Smooth muscle cell (in vitro differentiated cells): ENCODE measurements at regions not wholly inside any gene's neighbourhood (a gene's known extent, or its start where the extent isn't known, plus 50 kb on each side); places are given as distances from the start of the nearest gene placed in this dataset.
"Not testable (repeated sequence)": the region's sequence is repeated elsewhere in the genome, so short reads cannot be mapped to it uniquely, and the experiment has no call there.

Experiments
- DNase-seq: peaks from one replicate; lab custom pipeline; 2025; ENCODE audit not compliant: unreplicated experiment; lab: John Stamatoyannopoulos, UW
- H2AFZ ChIP-seq: fragments of 200-600 bp; sonication (generic); 2 replicates; pipeline ENCODE4 v1.6.0; 2016; ENCODE audit warnings: antibody characterized with exemption, low read depth, mild to moderate bottlenecking
- H3F3A ChIP-seq: fragments of 200-600 bp; sonication (generic); 2 replicates; pipeline ENCODE4 v1.6.0; 2017; ENCODE audit warnings: antibody characterized with exemption, low read depth
- H3K27ac ChIP-seq: fragments of 200-600 bp; sonication (generic); 2 replicates; pipeline ENCODE4 v1.5.1; 2016; ENCODE audit warnings: low read depth, mild to moderate bottlenecking
- H3K27me3 ChIP-seq: fragments of 200-600 bp; sonication (generic); 2 replicates; pipeline ENCODE4 v1.6.1; 2016; ENCODE audit warnings: low read depth, mild to moderate bottlenecking
- H3K36me3 ChIP-seq: fragments of 200-600 bp; sonication (generic); 2 replicates; pipeline ENCODE4 v1.5.1; 2016; ENCODE audit warnings: low read depth
- H3K4me1 ChIP-seq: fragments of 200-600 bp; sonication (generic); 2 replicates; pipeline ENCODE4 v1.5.1; 2016; ENCODE audit warnings: low read depth
- H3K4me2 ChIP-seq: fragments of 200-600 bp; sonication (generic); 2 replicates; pipeline ENCODE4 v1.6.0; 2016; ENCODE audit warnings: mild to moderate bottlenecking
- H3K4me3 ChIP-seq: fragments of 200-600 bp; sonication (generic); 2 replicates; pipeline ENCODE4 v1.5.1; 2016; ENCODE audit warnings: mild to moderate bottlenecking
- H3K79me2 ChIP-seq: fragments of 200-600 bp; sonication (generic); 2 replicates; pipeline ENCODE4 v1.6.0; 2016; ENCODE audit warnings: low read depth, mild to moderate bottlenecking
- H3K9ac ChIP-seq: fragments of 200-600 bp; sonication (generic); 2 replicates; pipeline ENCODE4 v1.6.0; 2016; ENCODE audit warnings: low read depth
- H3K9me3 ChIP-seq: fragments of 200-600 bp; sonication (generic); replicated peaks from 2 replicates; pipeline ENCODE4 v1.5.1; 2016; ENCODE audit warnings: low read depth
- H4K20me1 ChIP-seq: fragments of 200-600 bp; sonication (generic); 2 replicates; pipeline ENCODE4 v1.6.0; 2016; ENCODE audit warnings: low read depth
- CTCF ChIP-seq: fragments of 200-600 bp; sonication (generic); IDR thresholded peaks from 2 replicates; pipeline ENCODE4 v1.5.1; 2017; ENCODE audit warnings: borderline replicate concordance, mild to moderate bottlenecking, antibody characterized with exemption; ENCODE audit not compliant: insufficient read depth, poor library complexity, severe bottlenecking
- WGBS: methylation state at CpG from one replicate; pipeline ENCODE4 v1.1.7; 2016; ENCODE audit warnings: low lambda C conversion rate; 5-methylcytosine and 5-hydroxymethylcytosine counted together

- H4K20me1 ChIP-seq = no peaks in the 10 kb centered on the region
- TF ChIP-seq CTCF = no peak
- no peaks in the 10 kb centered on the region for H3F3A ChIP-seq
- no peaks in the 10 kb centered on the region for H3K79me2 ChIP-seq
- no peak overlapping the region for H3K4me3 ChIP-seq
- no peak overlapping the region for H3K9ac ChIP-seq
- no peaks in the 10 kb centered on the region for H3K36me3 ChIP-seq
- no peak for DNase-seq
- no peaks in the 10 kb centered on the region for H3K4me1 ChIP-seq
- no peak overlapping the region for H2AFZ ChIP-seq
- H3K27ac ChIP-seq = no peak overlapping the region
- H3K9me3 ChIP-seq = no peaks in the 10 kb centered on the region
- WGBS = 91% methylated on average over 1 of the region's 1 CpG
- H3K4me2 ChIP-seq = no peak overlapping the region
- no peaks in the 10 kb centered on the region for H3K27me3 ChIP-seq
Observed at GRCh38 chr10:109650228-109650627, 273.1 kb downstream of the XPNPEP1 start.

- Histone ChIP-seq H3F3A (no peaks in the 10 kb centered on the region), H3K4me3 (no peak overlapping the region), H3K4me2 (no peak overlapping the region), H3K4me1 (no peaks in the 10 kb centered on the region), H4K20me1 (no peaks in the 10 kb centered on the region), H2AFZ (no peak overlapping the region), H3K27ac (no peak overlapping the region), H3K9ac (no peak overlapping the region), H3K27me3 (no peaks in the 10 kb centered on the region), H3K36me3 (no peaks in the 10 kb centered on the region), H3K9me3 (no peaks in the 10 kb centered on the region), H3K79me2 (no peaks in the 10 kb centered on the region)
- no peak for DNase-seq
- 69% methylated on average over 5 of the region's 5 CpGs for WGBS
- TF ChIP-seq CTCF = no peak
Observed at GRCh38 chr10:109647627-109648026, 275.7 kb downstream of the XPNPEP1 start.

GRCh38 chr10:109633846-109634245, 289.5 kb downstream of the XPNPEP1 start:
- Histone ChIP-seq H3K79me2 (no peaks in the 10 kb centered on the region), H3K4me2 (no peak overlapping the region), H3K9me3 (peaks cover 4% of the 10 kb centered on the region), H3K27ac (no peak overlapping the region), H4K20me1 (no peaks in the 10 kb centered on the region), H3F3A (no peaks in the 10 kb centered on the region), H2AFZ (no peak overlapping the region), H3K36me3 (no peaks in the 10 kb centered on the region), H3K4me3 (no peak overlapping the region), H3K27me3 (no peaks in the 10 kb centered on the region), H3K4me1 (no peaks in the 10 kb centered on the region), H3K9ac (no peak overlapping the region)
- no peak for DNase-seq
- no peak for TF ChIP-seq CTCF

- DNase-seq, H3K4me2 ChIP-seq, H3K9ac ChIP-seq, H3K27ac ChIP-seq, H3K36me3 ChIP-seq, H3K27me3 ChIP-seq, H3F3A ChIP-seq, H3K4me1 ChIP-seq, H3K4me3 ChIP-seq, H4K20me1 ChIP-seq, H3K79me2 ChIP-seq, H2AFZ ChIP-seq, H3K9me3 ChIP-seq: not testable (repeated sequence)
Observed at GRCh38 chr10:109633017-109633416, 290.3 kb downstream of the XPNPEP1 start.
